IPS-18a (cell line): ENCODE measurements at regions not wholly inside any gene's neighbourhood (a gene's known extent, or its start where the extent isn't known, plus 50 kb on each side); places are given as distances from the start of the nearest gene placed in this dataset.
A peak's percentile ranks its signal among the peaks of the same experiment; 100 is the strongest.
"Not testable (repeated sequence)": the region's sequence is repeated elsewhere in the genome, so short reads cannot be mapped to it uniquely, and the experiment has no call there.

Experiments used
- H3K27ac ChIP-seq: one replicate; pipeline ENCODE4 v1.5.1; 2013; ENCODE audit warnings: low read length
- H3K27me3 ChIP-seq: one replicate; pipeline ENCODE4 v1.6.1; 2013; ENCODE audit warnings: mild to moderate bottlenecking, low read length; ENCODE audit not compliant: control insufficient read depth, insufficient read depth
- H3K36me3 ChIP-seq: one replicate; pipeline ENCODE4 v1.6.1; 2013; ENCODE audit warnings: low read depth, low read length; ENCODE audit not compliant: control insufficient read depth
- H3K4me1 ChIP-seq: one replicate; pipeline ENCODE4 v1.6.1; 2013; ENCODE audit warnings: low read depth, low read length; ENCODE audit not compliant: control insufficient read depth
- H3K4me3 ChIP-seq: one replicate; pipeline ENCODE4 v1.5.1; 2013; ENCODE audit warnings: low read length
- H3K9ac ChIP-seq: one replicate; pipeline ENCODE4 v1.6.1; 2013; ENCODE audit warnings: mild to moderate bottlenecking, low read length, moderate library complexity
- H3K9me3 ChIP-seq: one replicate; pipeline ENCODE4 v1.6.1; 2013; ENCODE audit warnings: low read depth, low read length; ENCODE audit not compliant: control insufficient read depth

DNA sequence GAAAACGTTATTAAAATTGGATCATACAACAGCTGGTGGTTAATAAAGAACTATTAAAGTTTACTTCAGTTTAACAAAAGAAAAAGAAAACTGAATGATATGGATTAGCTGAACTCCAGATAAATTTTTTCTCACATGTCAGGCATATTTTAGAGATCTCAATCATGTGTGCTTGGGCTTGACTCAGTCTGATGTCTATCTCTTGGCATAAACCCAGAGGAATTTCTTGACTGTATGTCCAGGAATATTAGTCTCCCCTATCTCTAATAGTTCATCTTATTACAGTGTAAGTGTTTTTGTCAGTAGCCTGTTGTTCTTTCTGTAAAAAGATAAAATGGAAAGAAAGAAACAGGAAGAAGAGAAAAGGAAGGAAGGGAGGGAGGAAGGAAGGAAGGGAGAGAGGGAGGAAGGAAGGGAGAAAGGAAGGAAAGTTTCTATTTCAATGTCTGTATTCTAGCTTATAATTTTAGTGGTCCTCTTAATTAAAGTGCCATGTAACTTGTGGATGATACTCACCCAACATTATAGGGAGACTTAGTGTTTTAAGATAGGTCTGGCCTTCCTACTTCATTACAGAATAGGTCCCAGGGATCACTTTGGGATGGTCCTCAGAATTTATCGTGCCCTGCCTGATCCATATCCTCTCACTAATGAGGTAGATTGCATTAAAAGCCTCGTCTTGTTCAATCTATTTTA is 99.7 kb upstream of the UGP2 start:
- Histone ChIP-seq H3K4me3 (no peak overlapping the region), H3K36me3 (no peaks in the 10 kb centered on the region), H3K9me3 (no peaks in the 10 kb centered on the region), H3K27ac (no peak overlapping the region), H3K27me3 (no peaks in the 10 kb centered on the region), H3K9ac (no peak overlapping the region), H3K4me1 (peaks cover 20% of the 10 kb centered on the region)

DNA sequence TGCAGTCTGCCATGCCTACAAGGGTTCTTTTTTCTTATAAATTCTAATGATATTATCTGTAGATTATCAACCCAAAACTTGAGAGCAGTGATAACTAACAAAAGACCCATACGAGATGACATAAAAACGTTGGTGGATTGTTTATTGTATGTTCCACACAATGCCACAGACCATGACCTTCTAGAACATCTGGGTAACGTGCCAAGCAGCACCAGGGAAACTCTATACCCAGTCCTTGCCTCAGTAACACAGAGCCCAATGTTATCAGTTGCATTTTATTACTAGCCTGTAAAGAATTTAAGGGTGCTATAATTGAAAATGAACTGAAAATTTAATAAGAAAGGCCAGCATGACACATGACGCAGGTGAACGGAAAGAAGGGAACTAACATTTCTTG is 99.1 kb upstream of the UGP2 start:
- no peaks in the 10 kb centered on the region for H3K36me3 ChIP-seq
- no peak overlapping the region for H3K4me3 ChIP-seq
- H3K4me1 ChIP-seq = peaks cover 24% of the 10 kb centered on the region

GRCh38 chr2:63743170-63743981 is 98.3 kb upstream of the UGP2 start:
- no peak overlapping the region for H3K27ac ChIP-seq
- peaks cover 28% of the 10 kb centered on the region for H3K4me1 ChIP-seq
- no peaks in the 10 kb centered on the region for H3K36me3 ChIP-seq

More for the DNA sequence above, 99.1 kb upstream of the UGP2 start:
- Histone ChIP-seq H3K9me3 (no peaks in the 10 kb centered on the region), H3K27me3 (no peaks in the 10 kb centered on the region), H3K9ac (no peak overlapping the region), H3K27ac (no peak overlapping the region)

DNA sequence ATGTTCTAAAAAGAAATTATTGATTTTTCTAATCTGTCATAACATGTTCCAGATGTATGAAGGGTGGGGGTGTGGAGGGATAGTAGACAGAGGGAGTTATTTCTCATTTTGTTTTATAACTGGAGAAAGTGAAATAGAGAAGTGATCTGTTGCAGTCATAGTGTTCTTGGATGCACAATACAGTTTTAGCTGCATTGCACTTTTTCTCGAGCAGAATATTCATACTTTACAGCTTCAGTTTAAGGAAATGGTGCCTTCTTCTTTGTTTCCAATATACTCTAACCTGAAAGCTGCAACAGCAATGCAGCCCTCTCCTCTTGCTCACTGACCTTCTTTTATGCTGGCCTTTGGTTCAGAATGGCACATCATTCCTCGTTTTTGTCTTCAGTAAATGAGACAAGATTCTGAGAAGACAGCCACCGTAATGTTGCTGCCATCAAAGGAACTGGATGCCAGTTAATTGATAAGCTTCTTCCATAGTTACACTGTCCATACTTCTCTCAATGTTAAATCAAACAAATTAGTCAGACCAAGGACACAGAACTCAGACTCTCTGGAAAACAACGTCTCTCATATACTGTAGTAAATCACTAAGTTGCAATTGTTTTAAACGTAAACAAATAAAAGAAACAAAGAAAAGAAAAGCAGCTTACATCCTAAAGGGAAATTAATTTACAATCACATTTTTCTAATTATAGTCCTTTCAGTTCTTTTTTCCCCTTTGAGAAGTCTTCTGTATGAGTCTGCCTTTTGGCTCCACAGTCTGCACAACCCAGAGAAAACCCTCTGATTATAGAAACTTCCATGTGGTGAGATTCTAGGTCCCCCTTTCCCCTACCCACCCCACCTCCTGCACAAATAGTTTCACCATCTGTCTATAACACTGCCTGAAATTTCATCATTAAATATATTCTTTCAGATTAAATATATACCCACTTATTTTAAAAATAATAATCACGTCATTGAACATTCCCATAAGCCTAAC is 97.4 kb upstream of the UGP2 start:
- no peak overlapping the region for H3K27ac ChIP-seq
- H3K36me3 ChIP-seq = no peaks in the 10 kb centered on the region
- H3K4me3 ChIP-seq = no peak overlapping the region
- H3K9ac ChIP-seq = no peak overlapping the region
- no peaks in the 10 kb centered on the region for H3K9me3 ChIP-seq
- H3K4me1 ChIP-seq = peaks cover 37% of the 10 kb centered on the region
- no peaks in the 10 kb centered on the region for H3K27me3 ChIP-seq

More at GRCh38 chr2:63743170-63743981, 98.3 kb upstream of the UGP2 start:
- Histone ChIP-seq H3K4me3 (no peak overlapping the region), H3K9me3 (no peaks in the 10 kb centered on the region), H3K9ac (no peak overlapping the region), H3K27me3 (no peaks in the 10 kb centered on the region)

GRCh38 chr2:63746548-63746947 is 95.1 kb upstream of the UGP2 start:
- not testable (repeated sequence) for H3K36me3 ChIP-seq

DNA sequence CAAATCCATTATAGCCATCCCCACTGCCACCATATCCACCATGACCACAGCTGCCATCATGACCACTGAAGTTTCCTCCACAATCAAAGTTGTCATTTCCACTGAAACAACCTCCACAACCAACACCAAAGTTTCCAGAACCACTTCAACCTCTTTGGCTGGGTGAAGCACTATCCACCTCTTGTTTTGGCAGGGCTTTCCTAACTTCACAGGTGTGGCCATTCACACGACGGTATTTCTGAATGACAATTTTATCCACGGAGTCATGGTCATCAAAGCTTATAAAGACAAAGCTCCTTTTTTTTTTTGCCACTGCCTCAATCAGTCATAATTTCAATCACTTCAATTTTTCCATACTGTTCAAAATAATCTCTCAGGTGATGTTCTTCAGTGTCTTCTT is 89.8 kb upstream of the UGP2 start:
- Histone ChIP-seq H3K36me3 (no peaks in the 10 kb centered on the region), H3K9me3 (no peaks in the 10 kb centered on the region), H3K4me3 (no peak overlapping the region), H3K27ac (no peak overlapping the region), H3K9ac (no peak overlapping the region), H3K27me3 (no peaks in the 10 kb centered on the region), H3K4me1 (peaks cover 18% of the 10 kb centered on the region)

More at GRCh38 chr2:63746548-63746947, 95.1 kb upstream of the UGP2 start:
- H3K4me3 ChIP-seq = peak overlapping the region; percentile 13
- peak overlapping the region; percentile 78 for H3K27ac ChIP-seq
- not testable (repeated sequence) for H3K9me3 ChIP-seq, H3K27me3 ChIP-seq
- peaks cover 37% of the 10 kb centered on the region for H3K4me1 ChIP-seq
- H3K9ac ChIP-seq = peak overlapping the region; percentile 51

GRCh38 chr2:63755216-63755615 is 86.5 kb upstream of the UGP2 start:
- Histone ChIP-seq H3K36me3 (no peaks in the 10 kb centered on the region), H3K9me3 (no peaks in the 10 kb centered on the region), H3K27me3 (no peaks in the 10 kb centered on the region), H3K9ac (no peak overlapping the region), H3K4me1 (no peaks in the 10 kb centered on the region), H3K27ac (no peak overlapping the region), H3K4me3 (no peak overlapping the region)

DNA sequence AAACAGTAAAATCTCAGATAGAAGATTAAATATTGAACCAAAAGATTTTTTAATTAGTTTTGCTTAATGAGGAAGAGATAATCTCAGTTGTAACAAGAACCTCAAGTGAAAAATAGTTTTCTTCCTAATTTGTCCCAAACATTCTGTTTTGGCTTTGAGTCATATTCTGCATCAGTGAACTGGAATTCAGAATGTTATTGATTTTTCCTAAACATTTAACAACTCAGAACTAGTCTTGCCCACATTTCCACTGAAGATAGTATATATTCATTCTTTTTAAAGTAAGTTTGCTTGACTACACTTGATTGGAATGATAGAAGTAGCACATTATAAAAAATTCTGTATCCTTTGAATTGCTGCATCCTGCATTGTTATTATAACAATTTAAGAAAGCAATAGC is 85.7 kb upstream of the UGP2 start:
- H3K9ac ChIP-seq = no peak overlapping the region
- H3K4me1 ChIP-seq = no peaks in the 10 kb centered on the region
- H3K4me3 ChIP-seq = no peak overlapping the region
- no peaks in the 10 kb centered on the region for H3K9me3 ChIP-seq
- no peaks in the 10 kb centered on the region for H3K36me3 ChIP-seq
- H3K27ac ChIP-seq = no peak overlapping the region
- H3K27me3 ChIP-seq = no peaks in the 10 kb centered on the region

DNA sequence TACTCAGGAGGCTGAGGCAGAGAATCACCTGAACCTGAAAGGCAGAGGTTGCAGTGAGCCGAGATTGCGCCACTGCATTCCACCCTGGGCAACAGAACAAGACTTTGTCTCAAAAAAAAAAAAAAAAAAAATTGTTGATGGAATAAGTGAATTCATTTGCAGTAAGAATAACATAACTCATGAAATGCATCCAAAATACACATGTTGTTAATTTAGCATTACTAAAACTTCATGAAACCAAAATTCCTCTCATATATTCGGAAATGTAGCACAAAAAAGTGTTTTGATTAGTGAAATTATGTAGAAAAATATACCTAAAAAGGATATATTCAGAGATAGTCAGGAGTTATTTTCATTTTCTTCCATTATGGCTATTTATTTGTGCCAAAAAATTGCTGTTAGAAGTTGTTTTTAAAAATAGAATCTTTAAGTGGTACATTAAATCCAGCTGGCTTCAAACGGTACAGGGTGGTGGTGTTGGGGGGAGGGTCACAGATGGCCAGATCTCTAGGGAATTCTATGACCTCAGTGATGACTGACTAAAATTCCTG is 78.2 kb upstream of the UGP2 start:
- H3K4me1 ChIP-seq = peaks cover 26% of the 10 kb centered on the region
- H3K36me3 ChIP-seq = no peaks in the 10 kb centered on the region
- no peak overlapping the region for H3K9ac ChIP-seq
- H3K9me3 ChIP-seq = peaks cover 10% of the 10 kb centered on the region
- H3K4me3 ChIP-seq = no peak overlapping the region
- H3K27me3 ChIP-seq = no peaks in the 10 kb centered on the region
- H3K27ac ChIP-seq = no peak overlapping the region

DNA sequence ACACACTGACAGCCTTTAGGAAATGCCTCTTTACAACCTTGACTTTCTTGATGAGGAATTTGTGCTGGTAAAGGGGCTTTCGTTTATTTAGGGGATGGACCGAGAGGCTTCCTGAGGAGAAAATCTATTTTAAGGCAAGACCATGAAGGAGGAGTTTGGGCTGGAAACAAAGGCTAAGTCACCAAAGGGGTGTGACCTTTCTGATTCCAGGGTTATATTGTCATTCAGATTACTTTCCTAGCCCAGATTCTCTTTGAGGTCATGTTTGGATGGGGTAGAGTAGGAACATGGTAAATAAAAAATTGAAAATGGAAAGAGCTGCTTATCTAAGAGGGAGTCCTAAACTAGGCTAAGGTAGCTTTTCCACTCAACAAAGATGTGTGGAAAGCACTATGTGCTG is 77.1 kb upstream of the UGP2 start:
- H3K9me3 ChIP-seq = peaks cover 10% of the 10 kb centered on the region
- H3K4me3 ChIP-seq = peak overlapping the region; percentile 45
- peak overlapping the region; percentile 9 for H3K27ac ChIP-seq
- H3K27me3 ChIP-seq = no peaks in the 10 kb centered on the region
- no peaks in the 10 kb centered on the region for H3K36me3 ChIP-seq
- H3K4me1 ChIP-seq = peaks cover 26% of the 10 kb centered on the region
- H3K9ac ChIP-seq = no peak overlapping the region

DNA sequence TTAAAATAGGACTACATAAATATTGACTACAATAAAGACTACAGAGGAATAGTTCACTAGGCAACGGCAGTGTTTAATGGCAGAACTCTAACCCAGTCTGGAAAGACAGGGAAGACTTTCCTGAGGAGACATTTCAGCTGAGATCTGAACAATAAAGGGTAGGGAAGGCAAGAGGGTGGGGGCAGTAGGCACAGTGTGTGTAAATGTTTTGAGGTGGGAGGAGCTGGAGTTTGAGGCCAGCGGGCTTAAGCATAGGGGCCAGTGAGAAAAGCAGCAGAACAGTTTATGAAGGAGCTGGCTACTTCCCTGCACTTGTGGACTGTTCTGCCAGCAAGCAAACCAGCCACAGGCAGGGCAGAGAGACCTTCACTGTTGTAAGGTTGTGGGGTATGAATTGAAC is 76.6 kb upstream of the UGP2 start:
- Histone ChIP-seq H3K9me3 (peaks cover 10% of the 10 kb centered on the region), H3K27ac (peak overlapping the region; percentile 9), H3K4me3 (peak overlapping the region; percentile 45), H3K27me3 (no peaks in the 10 kb centered on the region), H3K36me3 (no peaks in the 10 kb centered on the region), H3K9ac (no peak overlapping the region), H3K4me1 (peaks cover 26% of the 10 kb centered on the region)
